ENCODE measurements at regions not wholly inside any gene's neighbourhood (a gene's known extent, or its start where the extent isn't known, plus 50 kb on each side); places are given as distances from the start of the nearest gene placed in this dataset.

DNA sequence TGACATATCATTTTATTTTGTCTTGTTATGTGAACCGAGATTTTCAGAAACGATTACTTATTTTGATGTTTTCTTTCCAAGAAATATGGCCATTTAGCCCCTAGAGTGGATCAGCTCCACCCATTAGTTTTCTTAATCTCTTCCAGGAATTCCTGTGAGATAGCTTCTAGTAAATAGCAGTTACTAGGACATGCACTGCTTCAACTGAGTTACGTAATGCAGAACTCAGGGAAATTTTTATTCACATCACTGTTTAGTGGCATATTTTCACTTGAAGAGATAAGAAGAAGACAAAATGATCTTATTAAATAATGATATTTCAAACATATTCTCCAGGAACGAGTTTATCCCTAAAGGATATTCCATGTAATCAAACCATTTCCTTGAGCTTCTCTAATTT lies 573.5 kb upstream of the CNTNAP5 start (continued):
- no peak for TF ChIP-seq MAX (IDR thresholded peaks at IDR 0.05; ENCODE audit: low read depth, low read length)
- no peak for TF ChIP-seq JUND (IDR thresholded peaks at IDR 0.05; ENCODE audit: low read depth, low read length)
- TF ChIP-seq CBFB (IDR thresholded peaks at IDR 0.05; ENCODE audit: low read depth): no peak

- ATAC-seq (no peak), FAIRE-seq (no peak), DNase-seq (ENCODE audit: low read depth, low spot score) (no peak)
- in situ Hi-C loops (cut with MboI) (no loop called here), intact Hi-C loops (cut with micrococcal nuclease; ENCODE audit: unreplicated experiment) (no loop called here)
- WGBS (ENCODE audit: insufficient coverage, insufficient replicate concordance, low lambda C conversion rate, missing lambda C conversion rate): 11% methylated on average over 4 of the region's 4 CpGs
- BruUV-seq (replicated peaks): no TSS peak
- no peak overlapping the region for H3K4me3 ChIP-seq
- no peak overlapping the region for H2AFZ ChIP-seq (ENCODE audit: control insufficient read depth, low read depth, low read length)
- H3K27me3 ChIP-seq (replicated peaks in 1 of 2; ENCODE audit: control insufficient read depth in 2 of 2, insufficient read depth in 2 of 2, low read length in 1 of 2): no peaks in the 10 kb centered on the region
- no peaks in the 10 kb centered on the region for H4K20me1 ChIP-seq (ENCODE audit: control insufficient read depth, insufficient read depth)
- ChIA-PET CTCF (no interaction called here), RAD21 (ENCODE audit: unreplicated experiment) (no interaction called here), SMC1A (ENCODE audit: uncharacterized antibody, unreplicated experiment) (no interaction called here), POLR2A (no interaction called here)
- H3K4me1 ChIP-seq (ENCODE audit: control insufficient read depth, insufficient read depth, low read length): no peaks in the 10 kb centered on the region
- H3K79me2 ChIP-seq (ENCODE audit: control insufficient read depth, insufficient read depth, low read length): no peaks in the 10 kb centered on the region
- no peak overlapping the region for H3K27ac ChIP-seq (ENCODE audit: control insufficient read depth, insufficient read depth)
- TF ChIP-seq STAT1 (conservative IDR thresholded peaks at IDR 0.05) (no peak), PKNOX1 (IDR thresholded peaks at IDR 0.05) (no peak), SUPT20H (IDR thresholded peaks at IDR 0.05; ENCODE audit: borderline replicate concordance, control insufficient read depth, low read depth, low read length) (no peak), TARDBP (IDR thresholded peaks at IDR 0.05; ENCODE audit: borderline replicate concordance) (no peak), ZSCAN29 (IDR thresholded peaks at IDR 0.05) (no peak), IRF4 (IDR thresholded peaks at IDR 0.05; ENCODE audit: low read depth, low read length) (no peak), SREBF1 (IDR thresholded peaks at IDR 0.05; ENCODE audit: low read length) (no peak), FOS (IDR thresholded peaks at IDR 0.05; ENCODE audit: borderline replicate concordance, extremely low read depth, insufficient read length) (no peak), TCF7 (IDR thresholded peaks at IDR 0.05; ENCODE audit: borderline replicate concordance) (no peak), FOXK2 (IDR thresholded peaks at IDR 0.05) (no peak)
- TF ChIP-seq, protein P1, sequence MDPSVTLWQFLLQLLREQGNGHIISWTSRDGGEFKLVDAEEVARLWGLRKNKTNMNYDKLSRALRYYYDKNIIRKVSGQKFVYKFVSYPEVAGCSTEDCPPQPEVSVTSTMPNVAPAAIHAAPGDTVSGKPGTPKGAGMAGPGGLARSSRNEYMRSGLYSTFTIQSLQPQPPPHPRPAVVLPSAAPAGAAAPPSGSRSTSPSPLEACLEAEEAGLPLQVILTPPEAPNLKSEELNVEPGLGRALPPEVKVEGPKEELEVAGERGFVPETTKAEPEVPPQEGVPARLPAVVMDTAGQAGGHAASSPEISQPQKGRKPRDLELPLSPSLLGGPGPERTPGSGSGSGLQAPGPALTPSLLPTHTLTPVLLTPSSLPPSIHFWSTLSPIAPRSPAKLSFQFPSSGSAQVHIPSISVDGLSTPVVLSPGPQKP (IDR thresholded peaks at IDR 0.05; ENCODE audit: low read depth, low read length): no peak
- TF ChIP-seq, protein P2, sequence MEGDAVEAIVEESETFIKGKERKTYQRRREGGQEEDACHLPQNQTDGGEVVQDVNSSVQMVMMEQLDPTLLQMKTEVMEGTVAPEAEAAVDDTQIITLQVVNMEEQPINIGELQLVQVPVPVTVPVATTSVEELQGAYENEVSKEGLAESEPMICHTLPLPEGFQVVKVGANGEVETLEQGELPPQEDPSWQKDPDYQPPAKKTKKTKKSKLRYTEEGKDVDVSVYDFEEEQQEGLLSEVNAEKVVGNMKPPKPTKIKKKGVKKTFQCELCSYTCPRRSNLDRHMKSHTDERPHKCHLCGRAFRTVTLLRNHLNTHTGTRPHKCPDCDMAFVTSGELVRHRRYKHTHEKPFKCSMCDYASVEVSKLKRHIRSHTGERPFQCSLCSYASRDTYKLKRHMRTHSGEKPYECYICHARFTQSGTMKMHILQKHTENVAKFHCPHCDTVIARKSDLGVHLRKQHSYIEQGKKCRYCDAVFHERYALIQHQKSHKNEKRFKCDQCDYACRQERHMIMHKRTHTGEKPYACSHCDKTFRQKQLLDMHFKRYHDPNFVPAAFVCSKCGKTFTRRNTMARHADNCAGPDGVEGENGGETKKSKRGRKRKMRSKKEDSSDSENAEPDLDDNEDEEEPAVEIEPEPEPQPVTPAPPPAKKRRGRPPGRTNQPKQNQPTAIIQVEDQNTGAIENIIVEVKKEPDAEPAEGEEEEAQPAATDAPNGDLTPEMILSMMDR (IDR thresholded peaks at IDR 0.05 in 2 of 3, conservative IDR thresholded peaks at IDR 0.05 in 1 of 3; ENCODE audit: control insufficient read depth in 2 of 3, extremely low read depth in 1 of 3, insufficient read depth in 1 of 3, low read depth in 3 of 3, low read length in 3 of 3): no peak
- H3K9ac ChIP-seq (ENCODE audit: control insufficient read depth, insufficient read depth, low read length): no peak overlapping the region
- H3K36me3 ChIP-seq (ENCODE audit: control insufficient read depth in 2 of 2, insufficient read depth in 2 of 2, low read length in 1 of 2): no peaks in the 10 kb centered on the region
- H3K4me2 ChIP-seq (ENCODE audit: control insufficient read depth, insufficient read depth): no peak overlapping the region
- H3K9me3 ChIP-seq (replicated peaks; ENCODE audit: control insufficient read depth, insufficient read depth, low read length): no peaks in the 10 kb centered on the region
Measured at GRCh38 chr2:123453046-123453700, 571.9 kb upstream of the CNTNAP5 start.
